Hepatocyte (in vitro differentiated cells): ENCODE measurements at regions not wholly inside any gene's neighbourhood (a gene's known extent, or its start where the extent isn't known, plus 50 kb on each side); places are given as distances from the start of the nearest gene placed in this dataset.

Source experiments
- DNase-seq: peaks from one replicate; pipeline ENCODE4 v3.0.0-alpha.2; 2016; ENCODE audit warnings: low spot score
- H2AFZ ChIP-seq: fragments of 200-600 bp; sonication (generic); 2 replicates; pipeline ENCODE4 v1.6.0; 2016; ENCODE audit warnings: antibody characterized with exemption, mild to moderate bottlenecking
- H3K27ac ChIP-seq: fragments of 200-600 bp; sonication (generic); 2 replicates; pipeline ENCODE4 v1.5.1; 2016; ENCODE audit warnings: mild to moderate bottlenecking
- H3K27me3 ChIP-seq: fragments of 200-600 bp; sonication (generic); 2 replicates; pipeline ENCODE4 v1.6.1; 2016
- H3K36me3 ChIP-seq: fragments of 200-600 bp; sonication (generic); replicated peaks from 2 replicates; pipeline ENCODE4 v1.5.1; 2016; ENCODE audit warnings: low read depth; ENCODE audit not compliant: insufficient read depth
- H3K4me1 ChIP-seq: fragments of 200-600 bp; sonication (generic); 2 replicates; pipeline ENCODE4 v1.5.1; 2016; ENCODE audit warnings: mild to moderate bottlenecking, moderate library complexity; ENCODE audit not compliant: insufficient read depth
- H3K4me2 ChIP-seq: fragments of 200-600 bp; sonication (generic); 2 replicates; pipeline ENCODE4 v1.6.0; 2016
- H3K4me3 ChIP-seq: fragments of 200-600 bp; sonication (generic); 2 replicates; pipeline ENCODE4 v1.5.1; 2016; ENCODE audit warnings: mild to moderate bottlenecking
- H3K79me2 ChIP-seq: fragments of 200-600 bp; sonication (generic); 2 replicates; pipeline ENCODE4 v1.6.0; 2017; ENCODE audit warnings: mild to moderate bottlenecking
- H3K9me2 ChIP-seq: fragments of 200-600 bp; sonication (generic); replicated peaks from 2 replicates; pipeline ENCODE4 v1.6.0; 2017; ENCODE audit warnings: mild to moderate bottlenecking; ENCODE audit not compliant: insufficient read depth
- H3K9me3 ChIP-seq: fragments of 200-600 bp; sonication (generic); 2 replicates; pipeline ENCODE4 v1.5.1; 2016; ENCODE audit warnings: low read depth, mild to moderate bottlenecking
- H4K20me1 ChIP-seq: fragments of 200-600 bp; sonication (generic); 2 replicates; pipeline ENCODE4 v1.6.0; 2016; ENCODE audit warnings: mild to moderate bottlenecking; ENCODE audit not compliant: insufficient read depth, poor library complexity, severe bottlenecking
- EZH2 ChIP-seq: fragments of 200-600 bp; sonication (generic); IDR thresholded peaks from 2 replicates; pipeline ENCODE4 v1.6.1; 2016; ENCODE audit warnings: antibody characterized with exemption, mild to moderate bottlenecking, borderline replicate concordance
- EZH2phosphoT487 ChIP-seq: fragments of 200-600 bp; sonication (generic); IDR thresholded peaks from one replicate; pipeline ENCODE4 v1.6.1; 2018; ENCODE audit warnings: antibody characterized with exemption, mild to moderate bottlenecking, low read depth, moderate library complexity; ENCODE audit not compliant: unreplicated experiment, severe bottlenecking
- WGBS: methylation state at CpG from one replicate; pipeline ENCODE4 v1.1.6; 2016; ENCODE audit warnings: low lambda C conversion rate; ENCODE audit errors: missing lambda C conversion rate; 5-methylcytosine and 5-hydroxymethylcytosine counted together
- TF ChIP-seq, protein P1 (sequence below): fragments of 200-600 bp; sonication (generic); IDR thresholded peaks from 2 replicates; pipeline ENCODE4 v1.5.1; 2016; ENCODE audit warnings: antibody characterized with exemption, mild to moderate bottlenecking; ENCODE audit not compliant: poor library complexity

DNA sequence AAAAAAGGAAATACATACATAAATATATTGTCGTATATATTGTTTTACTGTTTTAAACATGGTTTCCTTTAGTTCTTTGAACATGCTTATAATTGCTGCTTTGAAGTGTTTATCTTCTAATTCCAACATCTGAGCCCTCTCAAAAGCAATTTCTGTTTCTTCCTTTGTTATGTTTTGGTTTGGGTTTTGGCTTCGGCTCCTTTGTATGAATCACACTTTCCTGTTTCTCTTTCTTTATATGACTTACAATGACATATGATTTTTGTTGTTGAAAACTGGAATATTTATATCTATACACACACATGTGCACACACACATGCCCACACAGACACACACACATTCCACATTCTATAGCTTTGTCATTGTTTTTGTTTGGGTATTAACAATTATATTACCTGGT, 1206.7 kb downstream of the CDH12 start:
- Histone ChIP-seq H3K9me2 (no peaks in the 10 kb centered on the region), H3K4me1 (no peaks in the 10 kb centered on the region), H3K79me2 (no peaks in the 10 kb centered on the region), H3K27ac (no peak overlapping the region), H3K4me2 (no peak overlapping the region), H2AFZ (no peak overlapping the region), H4K20me1 (no peaks in the 10 kb centered on the region), H3K27me3 (no peaks in the 10 kb centered on the region), H3K9me3 (no peaks in the 10 kb centered on the region), H3K4me3 (no peak overlapping the region), H3K36me3 (no peaks in the 10 kb centered on the region)
- TF ChIP-seq EZH2: no peak
- TF ChIP-seq EZH2phosphoT487: no peak
- no peak for DNase-seq
- 88% methylated on average over 2 of the region's 2 CpGs for WGBS

DNA sequence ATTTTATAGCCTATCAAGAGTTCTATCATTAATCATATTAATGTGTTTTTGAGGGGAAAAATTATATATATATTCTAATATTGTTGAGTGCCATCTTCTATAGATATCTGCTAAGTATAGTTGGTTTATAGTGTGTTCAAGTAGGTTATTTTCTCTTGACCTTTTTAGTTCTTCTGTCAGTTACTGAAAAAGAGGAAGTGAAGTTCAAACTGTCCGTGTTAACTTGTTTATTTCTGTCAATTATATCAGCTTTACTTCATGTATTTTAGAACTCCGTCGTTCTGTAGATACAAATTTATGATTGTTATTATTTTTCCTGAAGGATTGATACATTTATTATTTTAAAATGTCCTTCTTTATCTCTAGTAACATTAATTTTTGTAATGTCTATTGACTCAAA, 1209.1 kb downstream of the CDH12 start:
- WGBS: 75% methylated on average over 3 of the region's 3 CpGs
- no peaks in the 10 kb centered on the region for H3K9me3 ChIP-seq
- H3K4me1 ChIP-seq: no peaks in the 10 kb centered on the region
- H4K20me1 ChIP-seq: no peaks in the 10 kb centered on the region
- no peaks in the 10 kb centered on the region for H3K27me3 ChIP-seq
- no peaks in the 10 kb centered on the region for H3K9me2 ChIP-seq
- no peak for DNase-seq
- TF ChIP-seq, protein P1, sequence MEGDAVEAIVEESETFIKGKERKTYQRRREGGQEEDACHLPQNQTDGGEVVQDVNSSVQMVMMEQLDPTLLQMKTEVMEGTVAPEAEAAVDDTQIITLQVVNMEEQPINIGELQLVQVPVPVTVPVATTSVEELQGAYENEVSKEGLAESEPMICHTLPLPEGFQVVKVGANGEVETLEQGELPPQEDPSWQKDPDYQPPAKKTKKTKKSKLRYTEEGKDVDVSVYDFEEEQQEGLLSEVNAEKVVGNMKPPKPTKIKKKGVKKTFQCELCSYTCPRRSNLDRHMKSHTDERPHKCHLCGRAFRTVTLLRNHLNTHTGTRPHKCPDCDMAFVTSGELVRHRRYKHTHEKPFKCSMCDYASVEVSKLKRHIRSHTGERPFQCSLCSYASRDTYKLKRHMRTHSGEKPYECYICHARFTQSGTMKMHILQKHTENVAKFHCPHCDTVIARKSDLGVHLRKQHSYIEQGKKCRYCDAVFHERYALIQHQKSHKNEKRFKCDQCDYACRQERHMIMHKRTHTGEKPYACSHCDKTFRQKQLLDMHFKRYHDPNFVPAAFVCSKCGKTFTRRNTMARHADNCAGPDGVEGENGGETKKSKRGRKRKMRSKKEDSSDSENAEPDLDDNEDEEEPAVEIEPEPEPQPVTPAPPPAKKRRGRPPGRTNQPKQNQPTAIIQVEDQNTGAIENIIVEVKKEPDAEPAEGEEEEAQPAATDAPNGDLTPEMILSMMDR: no peak
- TF ChIP-seq EZH2phosphoT487 (no peak), EZH2 (no peak)
- H3K27ac ChIP-seq: no peak overlapping the region
- no peak overlapping the region for H2AFZ ChIP-seq
- H3K79me2 ChIP-seq: no peaks in the 10 kb centered on the region
- no peak overlapping the region for H3K4me2 ChIP-seq
- H3K36me3 ChIP-seq: no peaks in the 10 kb centered on the region
- no peak overlapping the region for H3K4me3 ChIP-seq

DNA sequence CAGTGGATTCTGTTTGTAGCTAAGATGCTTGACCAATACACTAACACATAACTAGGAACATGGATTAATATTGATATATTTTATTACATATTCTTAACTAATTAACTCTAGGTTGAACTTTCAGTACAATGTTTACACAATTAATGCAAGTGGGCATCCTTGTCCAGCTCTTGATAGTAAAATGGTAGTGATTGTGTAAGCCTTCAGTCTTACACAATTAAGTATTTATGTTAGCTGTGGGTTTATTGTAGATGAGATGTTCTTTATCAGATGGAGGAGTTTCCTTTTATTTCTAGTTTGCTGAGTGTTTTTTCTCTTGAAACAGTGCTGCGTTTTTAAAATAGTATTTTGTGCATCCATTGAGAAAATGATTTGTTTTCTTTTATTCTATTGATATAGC, 1210.8 kb downstream of the CDH12 start:
- TF ChIP-seq EZH2 (no peak), EZH2phosphoT487 (no peak)
- TF ChIP-seq, protein P1: no peak
- Histone ChIP-seq H3K9me3 (no peaks in the 10 kb centered on the region), H3K4me1 (no peaks in the 10 kb centered on the region), H4K20me1 (no peaks in the 10 kb centered on the region), H3K4me3 (no peak overlapping the region), H3K79me2 (no peaks in the 10 kb centered on the region), H2AFZ (no peak overlapping the region), H3K36me3 (no peaks in the 10 kb centered on the region), H3K27ac (no peak overlapping the region), H3K4me2 (no peak overlapping the region), H3K9me2 (no peaks in the 10 kb centered on the region), H3K27me3 (no peaks in the 10 kb centered on the region)
- WGBS: 68% methylated on average over 1 of the region's 1 CpG
- no peak for DNase-seq

DNA sequence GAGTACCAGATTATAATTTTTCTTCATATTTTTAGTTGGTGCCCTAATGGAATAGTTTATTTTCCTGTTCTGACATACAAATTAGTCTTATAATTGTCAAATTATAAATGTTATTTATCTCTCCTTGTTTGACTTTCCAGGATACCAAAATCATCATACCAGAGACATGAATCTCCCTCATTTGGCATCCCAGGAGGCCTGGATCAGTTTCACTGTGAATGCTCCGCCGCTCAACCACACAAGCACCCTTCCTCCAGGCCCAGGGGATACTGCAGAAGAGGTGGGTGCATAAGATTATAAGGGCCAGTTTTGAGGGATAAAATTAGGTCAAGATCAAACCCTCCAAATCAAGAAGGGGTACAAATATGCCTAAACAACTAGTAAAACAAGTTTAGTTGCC, 1229.3 kb downstream of the CDH12 start:
- no peaks in the 10 kb centered on the region for H3K36me3 ChIP-seq
- no peaks in the 10 kb centered on the region for H3K9me2 ChIP-seq
- no peaks in the 10 kb centered on the region for H3K27me3 ChIP-seq
- no peak overlapping the region for H3K4me2 ChIP-seq
- H2AFZ ChIP-seq: no peak overlapping the region
- TF ChIP-seq EZH2 (no peak), EZH2phosphoT487 (no peak)
- TF ChIP-seq, protein P1: no peak
- 98% methylated on average over 2 of the region's 2 CpGs for WGBS
- no peaks in the 10 kb centered on the region for H4K20me1 ChIP-seq
- no peaks in the 10 kb centered on the region for H3K79me2 ChIP-seq
- no peaks in the 10 kb centered on the region for H3K9me3 ChIP-seq
- DNase-seq: no peak
- no peak overlapping the region for H3K27ac ChIP-seq
- H3K4me1 ChIP-seq: no peaks in the 10 kb centered on the region
- H3K4me3 ChIP-seq: no peak overlapping the region
